Transverse colon (tissue), 4 donors: ENCODE measurements at regions not wholly inside any gene's neighbourhood (a gene's known extent, or its start where the extent isn't known, plus 50 kb on each side); places are given as distances from the start of the nearest gene placed in this dataset.

ENCODE experiments used
- DNase-seq: peaks from one replicate; pipeline ENCODE4 v3.0.0-alpha.2; 2019
- H3K27ac ChIP-seq, 4 donors: fragments of 200-600 bp; sonication (generic); 2 replicates each; pipeline ENCODE4 v1.5.1; 2016 to 2018; ENCODE audit warnings: inconsistent platforms in 4 of 4
- H3K27me3 ChIP-seq: fragments of 200-600 bp; sonication (generic); 2 replicates; pipeline ENCODE4 v1.5.1; 2017; ENCODE audit warnings: inconsistent platforms
- H3K36me3 ChIP-seq, 4 donors: fragments of 200-600 bp; sonication (generic); 2 replicates each; pipeline ENCODE4 v1.5.1; 2017 to 2019; ENCODE audit warnings: inconsistent platforms in 4 of 4
- H3K4me1 ChIP-seq, 4 donors: fragments of 200-600 bp; sonication (generic); 2 replicates each; pipeline ENCODE4 v1.5.1; 2017 to 2020; ENCODE audit warnings: inconsistent platforms in 4 of 4
- H3K4me3 ChIP-seq, 4 donors: fragments of 200-600 bp; sonication (generic); 1 replicate in 1 of 4; 2 replicates in 3 of 4; pipeline versions ENCODE4 v1.5.1 to v1.6.1; 2017 to 2019; ENCODE audit warnings: inconsistent platforms in 4 of 4
- H3K9me3 ChIP-seq, 2 donors: fragments of 200-600 bp; sonication (generic); 2 replicates each; pipeline ENCODE4 v1.5.1; 2017 to 2019; ENCODE audit warnings: inconsistent platforms in 2 of 2
- CTCF ChIP-seq, 5 experiments: fragments of 200-600 bp in 3 of 5; fragments of 450-650 bp in 2 of 5; sonication (generic) in 3 of 5; IDR thresholded peaks; 1 replicate in 2 of 5; 2 replicates in 3 of 5; pipeline ENCODE4 v1.5.1; 2016 to 2017; ENCODE audit warnings: antibody characterized with exemption in 5 of 5, inconsistent platforms in 3 of 5, mild to moderate bottlenecking in 2 of 5, moderate library complexity in 1 of 5
- EP300 ChIP-seq: sonication (generic); formaldehyde crosslinking; IDR thresholded peaks from one replicate; pipeline ENCODE4 v1.6.1; 2017; ENCODE audit warnings: antibody characterized with exemption, low read depth
- POLR2A ChIP-seq: fragments of 450-650 bp; IDR thresholded peaks from one replicate; pipeline ENCODE4 v1.6.1; 2016; ENCODE audit warnings: antibody characterized with exemption, mild to moderate bottlenecking, moderate library complexity
- POLR2AphosphoS5 ChIP-seq, 3 donors: sonication (generic); formaldehyde crosslinking; IDR thresholded peaks; one replicate each; pipeline ENCODE4 v1.6.1; 2016; ENCODE audit warnings: antibody characterized with exemption in 3 of 3
- WGBS, 2 donors: methylation state at CpG; one replicate each; pipeline ENCODE4 v1.1.5; 2018; ENCODE audit warnings: low coverage in 1 of 2; 5-methylcytosine and 5-hydroxymethylcytosine counted together
- in situ Hi-C, 4 donors: fragments of 200-750 bp; cut with MboI; loops; one replicate each; pipeline versions ENCODE4 v1.15.0 to v1.15.1; 2017; ENCODE audit warnings: low sequenced_read_pairs in 3 of 4, low pct_ligation_motif_present in 1 of 4, low pct_unique_long_range_greater_than_20kb in 1 of 4
- intact Hi-C: fragments of 100-400 bp; cut with DNase I; formaldehyde crosslinking; loops from one replicate; pipeline ENCODE4 v1.15.1; 2023; ENCODE audit warnings: low total_unique reads

- no peaks in the 10 kb centered on the region for H3K27me3 ChIP-seq
- intact Hi-C loops (no loop called here), in situ Hi-C loops (no loop called here)
- H3K9me3 ChIP-seq, result no peaks in the 10 kb centered on the region
- no peak overlapping the region for H3K4me3 ChIP-seq
- TF ChIP-seq CTCF (IDR thresholded peaks at IDR 0.05), result no peak
- no peak for TF ChIP-seq POLR2AphosphoS5 (IDR thresholded peaks at IDR 0.05)
- TF ChIP-seq EP300, result no peak
- TF ChIP-seq POLR2A, result no peak
- DNase-seq, result no peak
- H3K4me1 ChIP-seq, result no peaks in the 10 kb centered on the region
- no peaks in the 10 kb centered on the region for H3K36me3 ChIP-seq
- H3K27ac ChIP-seq, result no peak overlapping the region
- 55 to 87% methylated on average over 2 to 14 of the region's 14 CpGs for WGBS, 2 donors
Measured at GRCh38 chr10:70991140-70992124, 103.1 kb upstream of the PCBD1 start.

- no peak overlapping the region for H3K27ac ChIP-seq
- TF ChIP-seq EP300 (no peak), CTCF (IDR thresholded peaks at IDR 0.05) (no peak), POLR2AphosphoS5 (IDR thresholded peaks at IDR 0.05) (no peak), POLR2A (no peak)
- intact Hi-C loops, result no loop called here
- in situ Hi-C loops, result no loop called here
- peaks cover 4% of the 10 kb centered on the region for H3K27me3 ChIP-seq
- H3K4me1 ChIP-seq, result no peaks in the 10 kb centered on the region
- WGBS, 2 donors, result 75% methylated on average over 8 of the region's 8 CpGs; no CpG with 5 or more reads in 1 of the 2 donors
- DNase-seq, result no peak
- no peaks in the 10 kb centered on the region for H3K9me3 ChIP-seq
- no peaks in the 10 kb centered on the region for H3K36me3 ChIP-seq
- H3K4me3 ChIP-seq, result no peak overlapping the region
Measured at GRCh38 chr10:70992436-70992835, 104.1 kb upstream of the PCBD1 start.

GRCh38 chr10:70993051-70993450 is 104.7 kb upstream of the PCBD1 start:
- no peaks in the 10 kb centered on the region for H3K4me1 ChIP-seq

GRCh38 chr10:70996549-70996948 is 108.2 kb upstream of the PCBD1 start:
- Histone ChIP-seq H3K4me1 (no peaks in the 10 kb centered on the region), H3K27me3 (peaks cover 4% of the 10 kb centered on the region), H3K9me3 (no peaks in the 10 kb centered on the region), H3K4me3 (no peak overlapping the region), H3K36me3 (no peaks in the 10 kb centered on the region), H3K27ac (no peak overlapping the region)
- TF ChIP-seq POLR2A, result no peak
- no peak for TF ChIP-seq CTCF (IDR thresholded peaks at IDR 0.05)
- TF ChIP-seq EP300, result no peak
- no peak for TF ChIP-seq POLR2AphosphoS5 (IDR thresholded peaks at IDR 0.05)
- intact Hi-C loops (no loop called here), in situ Hi-C loops (no loop called here)
- DNase-seq, result no peak

More at GRCh38 chr10:70993051-70993450, 104.7 kb upstream of the PCBD1 start:
- H3K27me3 ChIP-seq, result peaks cover 4% of the 10 kb centered on the region
- in situ Hi-C loops (no loop called here), intact Hi-C loops (no loop called here)
- H3K9me3 ChIP-seq, result no peaks in the 10 kb centered on the region
- no peak overlapping the region for H3K4me3 ChIP-seq
- 71 to 84% methylated on average over 1 to 4 of the region's 4 CpGs for WGBS, 2 donors
- no peaks in the 10 kb centered on the region for H3K36me3 ChIP-seq
- no peak overlapping the region for H3K27ac ChIP-seq
- DNase-seq, result no peak
- TF ChIP-seq POLR2AphosphoS5 (IDR thresholded peaks at IDR 0.05), result no peak
- no peak for TF ChIP-seq POLR2A
- TF ChIP-seq CTCF (IDR thresholded peaks at IDR 0.05), result no peak
- TF ChIP-seq EP300, result no peak
